Psoas muscle (tissue), 7 donors: ENCODE measurements at regions not wholly inside any gene's neighbourhood (a gene's known extent, or its start where the extent isn't known, plus 50 kb on each side); places are given as distances from the start of the nearest gene placed in this dataset.

Experiments
- ATAC-seq, 4 donors: fragments of 200-7000 bp; cut with Tn5 transposase; one replicate each; pipeline ENCODE4 v1.9.1; 2020; ENCODE audit warnings: moderate library complexity in 3 of 4, mild to moderate bottlenecking in 2 of 4
- DNase-seq, 2 donors: peaks; one replicate each; pipeline ENCODE4 v3.0.0-alpha.2; 2020
- H3K27ac ChIP-seq: fragments of 200-600 bp; one replicate; pipeline ENCODE4 v1.8.0; 2022
- H3K27me3 ChIP-seq, 3 donors: fragments of 200-600 bp in 1 of 3; one replicate each; pipeline versions ENCODE4 v1.6.1 to v1.8.0; 2013 to 2022; ENCODE audit warnings: low read length in 2 of 3, mild to moderate bottlenecking in 2 of 3, moderate library complexity in 1 of 3; ENCODE audit not compliant: insufficient read depth in 3 of 3
- H3K36me3 ChIP-seq, 2 donors: fragments of 200-600 bp in 1 of 2; one replicate each; pipeline versions ENCODE4 v1.6.1 to v1.8.0; 2013 to 2022; ENCODE audit warnings: low read depth in 1 of 2, mild to moderate bottlenecking in 1 of 2, moderate library complexity in 1 of 2; ENCODE audit not compliant: insufficient read depth in 1 of 2
- H3K4me1 ChIP-seq: fragments of 200-600 bp; one replicate; pipeline ENCODE4 v1.8.0; 2022
- H3K4me3 ChIP-seq: fragments of 200-600 bp; one replicate; pipeline ENCODE4 v1.8.0; 2022; ENCODE audit warnings: mild to moderate bottlenecking
- H3K9me3 ChIP-seq: fragments of 200-600 bp; one replicate; pipeline ENCODE4 v1.8.0; 2022
- CTCF ChIP-seq: fragments of 200-600 bp; IDR thresholded peaks from one replicate; pipeline ENCODE4 v1.8.0; 2022; ENCODE audit warnings: antibody characterized with exemption
- WGBS, 3 donors: extraction: QIAGEN DNeasy Blood & Tissue Kit; methylation state at CpG; one replicate each; pipeline versions ENCODE4 v1.1.6 to v1.1.7; 2013; 5-methylcytosine and 5-hydroxymethylcytosine counted together
- intact Hi-C, 2 donors: fragments of 100-400 bp; cut with DNase I; formaldehyde crosslinking; loops; one replicate each; pipeline versions ENCODE4 v1.11.0 to v1.14.2; 2022
- donor health status: healthy with polysubstance abuse.
- donor health status: DM: no; HTN: no; CAD: no; lungs with moderate emphysema.
- donor health status: Bipolar disorder and iron deficiency.
- donor health status: healthy.
- donor health status: DM: yes; HTN: yes; CAD: no.
- donor health status: DM: no; HTN: no; CAD: no.
- donor health status: DM: yes; HTN: yes; CAD: no.

- Histone ChIP-seq H3K27me3 (no peaks in the 10 kb centered on the region), H3K27ac (no peak overlapping the region), H3K4me3 (no peak overlapping the region), H3K9me3 (no peaks in the 10 kb centered on the region), H3K36me3 (no peaks in the 10 kb centered on the region), H3K4me1 (no peaks in the 10 kb centered on the region)
- DNase-seq (no peak), ATAC-seq (no peak)
- intact Hi-C loops, result no loop called here
- no peak for TF ChIP-seq CTCF
- 79 to 85% (median 81%) methylated on average over 3 of the region's 3 CpGs for WGBS, 3 donors
These were observed 113.7 kb upstream of the GATA6 start for GRCh38 chr18:22055466-22056238.

GRCh38 chr18:22056950-22057349 lies 112.4 kb upstream of the GATA6 start:
- Histone ChIP-seq H3K36me3 (no peaks in the 10 kb centered on the region), H3K4me1 (no peaks in the 10 kb centered on the region), H3K27me3 (peaks cover 0 to 2% (median 0%) of the 10 kb centered on the region in 3 donors), H3K27ac (no peak overlapping the region), H3K4me3 (no peak overlapping the region), H3K9me3 (no peaks in the 10 kb centered on the region)
- 63 to 72% (median 72%) methylated on average over 6 of the region's 6 CpGs for WGBS, 3 donors
- no peak for TF ChIP-seq CTCF
- DNase-seq, result no peak
- ATAC-seq, result no peak
- intact Hi-C loops, result no loop called here

- Histone ChIP-seq H3K27ac (no peak overlapping the region), H3K27me3 (peaks cover 0 to 2% (median 0%) of the 10 kb centered on the region in 3 donors), H3K36me3 (no peaks in the 10 kb centered on the region), H3K9me3 (no peaks in the 10 kb centered on the region), H3K4me1 (no peaks in the 10 kb centered on the region), H3K4me3 (no peak overlapping the region)
- intact Hi-C loops, result no loop called here
- no peak for TF ChIP-seq CTCF
- WGBS, 3 donors, result 72 to 81% (median 74%) methylated on average over 5 of the region's 5 CpGs
- DNase-seq, result no peak
- ATAC-seq, result no peak
These were observed 111.4 kb upstream of the GATA6 start for GRCh38 chr18:22057908-22058527.

- no peaks in the 10 kb centered on the region for H3K36me3 ChIP-seq
- no peak overlapping the region for H3K4me3 ChIP-seq
- no peak for ATAC-seq
- TF ChIP-seq CTCF, result no peak
- H3K9me3 ChIP-seq, result no peaks in the 10 kb centered on the region
- peaks cover 0 to 2% (median 0%) of the 10 kb centered on the region in 3 donors for H3K27me3 ChIP-seq
- 73 to 79% (median 76%) methylated on average over 2 of the region's 2 CpGs for WGBS, 3 donors
- intact Hi-C loops, result no loop called here
- no peak overlapping the region for H3K27ac ChIP-seq
- H3K4me1 ChIP-seq, result no peaks in the 10 kb centered on the region
- DNase-seq, result no peak
These were observed 109.0 kb upstream of the GATA6 start for GRCh38 chr18:22060361-22060760.
